Central memory CD8-positive, alpha-beta T cell (primary cell): ENCODE measurements at regions not wholly inside any gene's neighbourhood (a gene's known extent, or its start where the extent isn't known, plus 50 kb on each side); places are given as distances from the start of the nearest gene placed in this dataset.

Experiments used
- ATAC-seq: fragments of 150-1000 bp; cut with Tn5 transposase; replicated peaks from 2 replicates; pipeline ENCODE4 v1.10.0; 2022; ENCODE audit warnings: mild to moderate bottlenecking, moderate FRiP score, moderate number of reproducible peaks; ENCODE audit not compliant: poor library complexity, severe bottlenecking; ENCODE audit errors: extremely low read depth
- DNase-seq, 2 donors: peaks; one replicate each; pipeline ENCODE4 v3.0.0; 2021; ENCODE audit warnings: low spot score in 2 of 2
- H3K27ac Mint-ChIP-seq: one replicate; pipeline ENCODE4 v1.8.0; 2022; ENCODE audit warnings: low read depth, mild to moderate bottlenecking, moderate library complexity, mixed read lengths
- H3K27me3 Mint-ChIP-seq: one replicate; pipeline ENCODE4 v1.8.0; 2022; ENCODE audit warnings: mixed read lengths
- H3K36me3 Mint-ChIP-seq: one replicate; pipeline ENCODE4 v1.8.0; 2022; ENCODE audit warnings: mild to moderate bottlenecking, moderate library complexity, mixed read lengths; ENCODE audit not compliant: insufficient read depth
- H3K4me1 Mint-ChIP-seq: one replicate; pipeline ENCODE4 v1.8.0; 2022; ENCODE audit warnings: mixed read lengths
- H3K4me3 Mint-ChIP-seq: one replicate; pipeline ENCODE4 v1.8.0; 2022; ENCODE audit warnings: mild to moderate bottlenecking, moderate library complexity, mixed read lengths
- H3K9me3 Mint-ChIP-seq: one replicate; pipeline ENCODE4 v1.8.0; 2022; ENCODE audit warnings: mixed read lengths

- ATAC-seq = no peak
- Mint-ChIP-seq H3K4me1 (no peaks in the 10 kb centered on the region), H3K9me3 (no peaks in the 10 kb centered on the region), H3K4me3 (no peak overlapping the region), H3K36me3 (peaks cover 2% of the 10 kb centered on the region), H3K27ac (no peak overlapping the region), H3K27me3 (no peaks in the 10 kb centered on the region)
- no peak for DNase-seq
Observed at GRCh38 chr1:208841436-208841835, 597.3 kb upstream of the PLXNA2 start.

GRCh38 chr1:208842451-208842850, 598.3 kb upstream of the PLXNA2 start:
- H3K27me3 Mint-ChIP-seq = no peaks in the 10 kb centered on the region
- no peaks in the 10 kb centered on the region for H3K9me3 Mint-ChIP-seq
- peaks cover 2% of the 10 kb centered on the region for H3K36me3 Mint-ChIP-seq
- no peak overlapping the region for H3K4me3 Mint-ChIP-seq
- no peak overlapping the region for H3K27ac Mint-ChIP-seq
- DNase-seq (no peak), ATAC-seq (no peak)
- no peaks in the 10 kb centered on the region for H3K4me1 Mint-ChIP-seq

GRCh38 chr1:208844158-208844557, 600.0 kb upstream of the PLXNA2 start:
- no peak overlapping the region for H3K27ac Mint-ChIP-seq

GRCh38 chr1:208848854-208849253, 604.7 kb upstream of the PLXNA2 start:
- no peak for ATAC-seq

More at GRCh38 chr1:208844158-208844557, 600.0 kb upstream of the PLXNA2 start:
- no peak for ATAC-seq
- Mint-ChIP-seq H3K4me3 (no peak overlapping the region), H3K4me1 (no peaks in the 10 kb centered on the region), H3K9me3 (no peaks in the 10 kb centered on the region), H3K27me3 (no peaks in the 10 kb centered on the region), H3K36me3 (peaks cover 2% of the 10 kb centered on the region)
- DNase-seq = no peak

GRCh38 chr1:208850442-208850841, 606.3 kb upstream of the PLXNA2 start:
- Mint-ChIP-seq H3K36me3 (no peaks in the 10 kb centered on the region), H3K27ac (no peak overlapping the region), H3K4me3 (no peak overlapping the region), H3K27me3 (no peaks in the 10 kb centered on the region), H3K9me3 (no peaks in the 10 kb centered on the region), H3K4me1 (no peaks in the 10 kb centered on the region)
- DNase-seq (no peak), ATAC-seq (no peak)

More at GRCh38 chr1:208848854-208849253, 604.7 kb upstream of the PLXNA2 start:
- Mint-ChIP-seq H3K9me3 (no peaks in the 10 kb centered on the region), H3K4me3 (no peak overlapping the region), H3K4me1 (no peaks in the 10 kb centered on the region), H3K36me3 (no peaks in the 10 kb centered on the region), H3K27me3 (no peaks in the 10 kb centered on the region), H3K27ac (no peak overlapping the region)
- no peak for DNase-seq

- Mint-ChIP-seq H3K27ac (no peak overlapping the region), H3K9me3 (no peaks in the 10 kb centered on the region), H3K4me3 (no peak overlapping the region), H3K4me1 (no peaks in the 10 kb centered on the region), H3K27me3 (no peaks in the 10 kb centered on the region), H3K36me3 (no peaks in the 10 kb centered on the region)
- no peak for DNase-seq
- ATAC-seq = no peak
Observed at GRCh38 chr1:208851366-208851765, 607.2 kb upstream of the PLXNA2 start.

GRCh38 chr1:208852911-208853310, 608.7 kb upstream of the PLXNA2 start:
- H3K36me3 Mint-ChIP-seq = no peaks in the 10 kb centered on the region
- no peak overlapping the region for H3K4me3 Mint-ChIP-seq

GRCh38 chr1:208855403-208855802, 611.2 kb upstream of the PLXNA2 start:
- Mint-ChIP-seq H3K27ac (no peak overlapping the region), H3K4me3 (no peak overlapping the region), H3K27me3 (peaks cover 8% of the 10 kb centered on the region), H3K9me3 (no peaks in the 10 kb centered on the region), H3K36me3 (no peaks in the 10 kb centered on the region), H3K4me1 (no peaks in the 10 kb centered on the region)
- ATAC-seq = no peak
- DNase-seq = no peak

More at GRCh38 chr1:208852911-208853310, 608.7 kb upstream of the PLXNA2 start:
- DNase-seq (no peak), ATAC-seq (no peak)
- Mint-ChIP-seq H3K27me3 (no peaks in the 10 kb centered on the region), H3K27ac (no peak overlapping the region), H3K9me3 (no peaks in the 10 kb centered on the region), H3K4me1 (no peaks in the 10 kb centered on the region)

GRCh38 chr1:208857465-208857864, 613.3 kb upstream of the PLXNA2 start:
- Mint-ChIP-seq H3K4me1 (no peaks in the 10 kb centered on the region), H3K36me3 (peaks cover 1% of the 10 kb centered on the region), H3K9me3 (no peaks in the 10 kb centered on the region), H3K4me3 (no peak overlapping the region), H3K27ac (no peak overlapping the region), H3K27me3 (peaks cover 8% of the 10 kb centered on the region)
- no peak for ATAC-seq
- no peak for DNase-seq

- no peak for ATAC-seq
- DNase-seq = no peak
- H3K4me3 Mint-ChIP-seq = no peak overlapping the region
- peaks cover 8% of the 10 kb centered on the region for H3K27me3 Mint-ChIP-seq
- H3K4me1 Mint-ChIP-seq = no peaks in the 10 kb centered on the region
- no peak overlapping the region for H3K27ac Mint-ChIP-seq
- no peaks in the 10 kb centered on the region for H3K9me3 Mint-ChIP-seq
- H3K36me3 Mint-ChIP-seq = peaks cover 1% of the 10 kb centered on the region
Observed at GRCh38 chr1:208858738-208859137, 614.6 kb upstream of the PLXNA2 start.

- Mint-ChIP-seq H3K9me3 (no peaks in the 10 kb centered on the region), H3K36me3 (peaks cover 1% of the 10 kb centered on the region), H3K4me1 (no peaks in the 10 kb centered on the region), H3K27ac (no peak overlapping the region), H3K27me3 (no peaks in the 10 kb centered on the region), H3K4me3 (no peak overlapping the region)
- no peak for DNase-seq
- no peak for ATAC-seq
Observed at GRCh38 chr1:208864366-208864965, 620.3 kb upstream of the PLXNA2 start.

GRCh38 chr1:208866386-208866955, 622.3 kb upstream of the PLXNA2 start:
- ATAC-seq = no peak

GRCh38 chr1:208868554-208868953, 624.4 kb upstream of the PLXNA2 start:
- Mint-ChIP-seq H3K9me3 (no peaks in the 10 kb centered on the region), H3K36me3 (no peaks in the 10 kb centered on the region), H3K4me1 (no peaks in the 10 kb centered on the region), H3K4me3 (no peak overlapping the region), H3K27me3 (peaks cover 3% of the 10 kb centered on the region), H3K27ac (no peak overlapping the region)
- DNase-seq = no peak
- ATAC-seq = no peak

More at GRCh38 chr1:208866386-208866955, 622.3 kb upstream of the PLXNA2 start:
- no peak overlapping the region for H3K4me3 Mint-ChIP-seq
- no peaks in the 10 kb centered on the region for H3K9me3 Mint-ChIP-seq
- no peak overlapping the region for H3K27ac Mint-ChIP-seq
- DNase-seq = no peak
- H3K4me1 Mint-ChIP-seq = no peaks in the 10 kb centered on the region
- H3K36me3 Mint-ChIP-seq = no peaks in the 10 kb centered on the region
- H3K27me3 Mint-ChIP-seq = no peaks in the 10 kb centered on the region
